Prostate gland (tissue), 2 donors: ENCODE measurements at regions not wholly inside any gene's neighbourhood (a gene's known extent, or its start where the extent isn't known, plus 50 kb on each side); places are given as distances from the start of the nearest gene placed in this dataset.
"Not testable (repeated sequence)": the region's sequence is repeated elsewhere in the genome, so short reads cannot be mapped to it uniquely, and the experiment has no call there.

Experiments
- DNase-seq: peaks from one replicate; pipeline ENCODE4 v3.0.0-alpha.2; 2019; ENCODE audit warnings: low spot score
- H3K27ac ChIP-seq, 2 donors: fragments of 200-600 bp; sonication (generic); 2 replicates each; pipeline ENCODE4 v1.5.1; 2017 to 2019
- H3K27me3 ChIP-seq: fragments of 200-600 bp; sonication (generic); replicated peaks from 2 replicates; pipeline ENCODE4 v1.5.1; 2019; ENCODE audit not compliant: insufficient read depth
- H3K36me3 ChIP-seq, 2 donors: fragments of 200-600 bp; sonication (generic); 1 replicate in 1 of 2; 2 replicates in 1 of 2; pipeline versions ENCODE4 v1.5.1 to v1.8.1; 2017 to 2019
- H3K4me1 ChIP-seq: fragments of 200-600 bp; sonication (generic); replicated peaks from 2 replicates; pipeline ENCODE4 v1.5.1; 2019
- H3K4me3 ChIP-seq, 2 donors: fragments of 200-600 bp; sonication (generic); 2 replicates each; pipeline ENCODE4 v1.5.1; 2017 to 2019
- H3K9me3 ChIP-seq: fragments of 200-600 bp; sonication (generic); 2 replicates; pipeline ENCODE4 v1.5.1; 2017
- CTCF ChIP-seq, 4 experiments: fragments of 200-600 bp in 2 of 4; fragments of 450-650 bp in 2 of 4; sonication (generic) in 2 of 4; IDR thresholded peaks; 1 replicate in 3 of 4; 2 replicates in 1 of 4; pipeline ENCODE4 v1.5.1; 2016 to 2019; ENCODE audit warnings: antibody characterized with exemption in 4 of 4, mild to moderate bottlenecking in 2 of 4, moderate library complexity in 2 of 4
- POLR2A ChIP-seq: fragments of 450-650 bp; IDR thresholded peaks from one replicate; pipeline ENCODE4 v1.6.1; 2016; ENCODE audit warnings: antibody characterized with exemption, mild to moderate bottlenecking
- POLR2AphosphoS5 ChIP-seq: sonication (generic); formaldehyde crosslinking; IDR thresholded peaks from one replicate; pipeline ENCODE4 v1.6.1; 2017; ENCODE audit warnings: antibody characterized with exemption
- WGBS: methylation state at CpG from one replicate; pipeline ENCODE4 v1.1.5; 2018; 5-methylcytosine and 5-hydroxymethylcytosine counted together
- intact Hi-C: fragments of 100-400 bp; cut with DNase I; formaldehyde crosslinking; loops from one replicate; pipeline ENCODE4 v1.14.2; 2022

DNA sequence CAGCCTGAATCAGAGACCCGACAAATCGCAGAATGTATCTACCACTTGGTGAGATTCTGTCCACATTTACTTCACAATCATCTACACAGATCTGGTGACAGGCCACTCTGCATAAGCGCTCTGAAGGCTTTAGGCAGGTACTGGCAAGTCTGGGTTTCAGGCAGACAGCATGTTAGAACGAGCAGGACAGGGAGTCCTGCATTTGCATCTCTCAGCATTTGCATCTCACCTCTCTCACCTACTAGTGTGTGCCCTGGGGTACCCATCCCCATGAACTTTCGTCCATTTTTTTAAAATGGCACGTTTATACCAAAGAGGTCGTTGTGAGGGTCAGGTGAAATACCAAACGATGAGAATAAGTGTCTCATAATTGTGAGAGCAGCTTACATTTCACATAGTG is 108.2 kb downstream of the SPATA31A1 start:
- intact Hi-C loops, H3K36me3 ChIP-seq, H3K9me3 ChIP-seq, DNase-seq, H3K4me1 ChIP-seq, H3K27me3 ChIP-seq, H3K27ac ChIP-seq: not testable (repeated sequence)
- WGBS: 10% methylated on average over 6 of the region's 8 CpGs
- peak overlapping the region; percentile 37 to 39 for H3K4me3 ChIP-seq

GRCh38 chr9:39464122-39464777 is 108.8 kb downstream of the SPATA31A1 start:
- peak overlapping the region; percentile 65 for H3K27ac ChIP-seq
- 2% methylated on average over 38 of the region's 46 CpGs for WGBS
- peak; percentile 79 for DNase-seq
- intact Hi-C loops, H3K4me1 ChIP-seq, H3K9me3 ChIP-seq, H3K27me3 ChIP-seq, H3K36me3 ChIP-seq: not testable (repeated sequence)
- peak; percentile 25 for TF ChIP-seq POLR2A
- peak in 2 of 4 experiments; percentile 14 to 19 for TF ChIP-seq CTCF (IDR thresholded peaks at IDR 0.05)
- peak; percentile 81 for TF ChIP-seq POLR2AphosphoS5
- H3K4me3 ChIP-seq: peak overlapping the region; percentile 37 to 39

DNA sequence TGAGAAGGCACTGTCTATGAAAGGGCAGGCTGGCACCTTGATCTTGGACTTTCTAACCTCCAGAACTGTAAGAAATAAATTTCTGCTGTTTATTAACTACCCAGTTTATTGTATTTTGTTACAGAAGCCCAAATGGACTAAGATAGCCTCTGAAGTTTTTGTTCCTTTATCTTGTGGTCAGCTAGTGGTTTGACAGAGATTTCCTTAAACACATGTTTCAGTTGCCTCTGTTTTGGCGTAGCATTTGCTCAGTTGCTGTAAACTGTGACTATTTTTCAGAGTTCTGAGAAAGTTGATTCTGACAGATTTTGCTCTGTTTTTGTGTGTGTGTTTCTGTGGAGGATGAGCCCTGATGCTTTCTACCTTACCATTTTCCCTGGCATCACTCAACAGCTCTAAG is 119.0 kb downstream of the SPATA31A1 start:
- H3K27ac ChIP-seq, DNase-seq, H3K27me3 ChIP-seq, H3K4me3 ChIP-seq, intact Hi-C loops, H3K4me1 ChIP-seq, H3K9me3 ChIP-seq, H3K36me3 ChIP-seq: not testable (repeated sequence)
- whole genome bisulfite sequencing: 67% methylated on average over 1 of the region's 1 CpG

- intact Hi-C loops, H3K9me3 ChIP-seq, H3K36me3 ChIP-seq, H3K4me1 ChIP-seq, DNase-seq, H3K27me3 ChIP-seq, H3K27ac ChIP-seq, H3K4me3 ChIP-seq: not testable (repeated sequence)
- WGBS: 99% methylated on average over 4 of the region's 4 CpGs
Measured at GRCh38 chr9:39483073-39483472, 127.6 kb downstream of the SPATA31A1 start.

GRCh38 chr9:39483880-39484279 is 128.4 kb downstream of the SPATA31A1 start:
- DNase-seq, H3K4me3 ChIP-seq, H3K9me3 ChIP-seq, H3K27ac ChIP-seq, H3K27me3 ChIP-seq, intact Hi-C loops, H3K36me3 ChIP-seq, H3K4me1 ChIP-seq: not testable (repeated sequence)
- WGBS: 84% methylated on average over 2 of the region's 2 CpGs

DNA sequence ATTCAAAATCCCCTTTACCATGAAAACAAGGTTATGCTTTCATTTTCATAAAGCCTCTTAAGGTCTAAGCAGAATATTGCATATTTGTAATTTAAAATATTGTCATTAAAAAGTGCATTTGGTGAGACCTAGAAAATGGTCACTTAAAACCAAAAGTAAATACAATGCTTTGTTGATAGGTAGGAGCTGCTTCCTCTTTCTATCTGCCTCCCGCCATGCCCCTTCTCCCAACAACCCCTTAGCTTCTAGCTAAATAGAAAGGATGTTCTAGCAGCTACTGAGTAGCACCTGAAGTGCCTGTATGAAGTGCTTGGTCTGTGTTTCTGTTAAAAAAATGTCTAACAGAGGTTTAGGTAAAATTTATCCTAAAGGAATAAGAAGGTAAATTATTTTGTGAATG is 128.8 kb downstream of the SPATA31A1 start:
- intact Hi-C loops, H3K36me3 ChIP-seq, H3K9me3 ChIP-seq, DNase-seq, H3K4me1 ChIP-seq, H3K27ac ChIP-seq, H3K27me3 ChIP-seq, H3K4me3 ChIP-seq: not testable (repeated sequence)
- 78% methylated on average over 1 of the region's 1 CpG for WGBS

GRCh38 chr9:39487477-39487876 is 132.0 kb downstream of the SPATA31A1 start:
- H3K4me3 ChIP-seq, H3K36me3 ChIP-seq, H3K27me3 ChIP-seq, H3K4me1 ChIP-seq, intact Hi-C loops, DNase-seq, H3K9me3 ChIP-seq, H3K27ac ChIP-seq: not testable (repeated sequence)
- 91% methylated on average over 11 of the region's 16 CpGs for WGBS

DNA sequence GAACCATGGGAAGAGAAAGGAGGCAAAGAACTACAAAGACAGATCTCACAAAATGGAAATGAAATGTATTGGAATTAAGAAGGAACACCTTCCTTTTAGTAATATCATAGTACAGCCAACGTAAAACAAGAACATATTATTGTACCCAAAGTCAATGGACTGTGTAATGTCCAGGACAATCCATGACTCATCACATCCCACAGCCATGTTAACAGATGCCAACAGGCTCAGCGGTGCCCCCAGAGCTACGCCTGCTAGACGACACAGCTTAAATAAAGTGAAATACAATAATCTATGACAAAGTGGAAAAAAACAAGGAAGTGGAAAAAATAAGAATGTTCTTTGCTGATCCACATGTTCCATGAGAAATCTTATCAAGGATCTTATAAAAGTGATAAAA is 140.8 kb downstream of the SPATA31A1 start:
- 71% methylated on average over 3 of the region's 4 CpGs for WGBS
- DNase-seq, H3K9me3 ChIP-seq, intact Hi-C loops, H3K27ac ChIP-seq, H3K36me3 ChIP-seq, H3K27me3 ChIP-seq, H3K4me3 ChIP-seq, H3K4me1 ChIP-seq: not testable (repeated sequence)

DNA sequence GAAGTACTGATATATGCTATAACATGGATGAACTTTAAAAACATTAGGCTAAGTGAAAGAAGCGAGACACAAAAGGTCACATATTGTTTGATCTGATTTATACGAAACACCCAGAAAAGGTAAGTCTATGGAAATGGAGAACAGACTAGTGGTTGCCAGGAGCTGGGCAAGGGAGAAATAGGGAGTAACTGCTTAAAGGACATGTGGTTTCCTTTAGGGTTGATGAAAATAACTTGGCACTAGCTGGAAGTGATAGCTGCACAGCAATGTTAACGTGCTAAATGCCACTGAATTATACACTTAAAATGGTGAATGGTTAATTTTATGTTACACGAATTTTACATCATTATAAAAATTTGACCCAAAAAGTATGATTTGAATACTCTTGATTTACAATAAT is 147.7 kb downstream of the SPATA31A1 start:
- H3K27me3 ChIP-seq, intact Hi-C loops, H3K9me3 ChIP-seq, H3K27ac ChIP-seq, H3K4me3 ChIP-seq, DNase-seq, H3K36me3 ChIP-seq, H3K4me1 ChIP-seq: not testable (repeated sequence)
- no CpG with 5 or more reads among the region's 4 CpGs for WGBS

- H3K4me3 ChIP-seq, DNase-seq, H3K27ac ChIP-seq, H3K36me3 ChIP-seq, intact Hi-C loops, H3K9me3 ChIP-seq, H3K27me3 ChIP-seq, H3K4me1 ChIP-seq: not testable (repeated sequence)
- 63% methylated on average over 3 of the region's 9 CpGs for WGBS
Measured at GRCh38 chr9:39527387-39528029, 172.0 kb downstream of the SPATA31A1 start.

- DNase-seq, H3K4me1 ChIP-seq, intact Hi-C loops, H3K4me3 ChIP-seq, H3K36me3 ChIP-seq, H3K27me3 ChIP-seq, H3K27ac ChIP-seq, H3K9me3 ChIP-seq: not testable (repeated sequence)
- 83% methylated on average over 5 of the region's 6 CpGs for WGBS
Measured at GRCh38 chr9:39532597-39532996, 177.1 kb downstream of the SPATA31A1 start.
